C4-2B (cell line): ENCODE measurements at regions not wholly inside any gene's neighbourhood (a gene's known extent, or its start where the extent isn't known, plus 50 kb on each side); places are given as distances from the start of the nearest gene placed in this dataset.

ENCODE experiments used
- H3K27ac ChIP-seq: fragments of 450-650 bp; 2 replicates; pipeline ENCODE4 v1.5.1; 2017
- CTCF ChIP-seq: fragments of 450-650 bp; conservative IDR thresholded peaks from 2 replicates; pipeline ENCODE4 v1.5.1; 2017; ENCODE audit warnings: mild to moderate bottlenecking
- ZFX ChIP-seq: fragments of 450-650 bp; IDR thresholded peaks from 2 replicates; pipeline ENCODE4 v1.6.1; 2017

- TF ChIP-seq ZFX (no peak), CTCF (no peak)
- no peak overlapping the region for H3K27ac ChIP-seq
These were observed 521.3 kb upstream of the ZFP42 start for GRCh38 chr4:187474238-187474637.

- H3K27ac ChIP-seq, result no peak overlapping the region
- no peak for TF ChIP-seq CTCF
- no peak for TF ChIP-seq ZFX
These were observed 519.7 kb upstream of the ZFP42 start for GRCh38 chr4:187475901-187476300.

GRCh38 chr4:187477224-187477623 is 518.3 kb upstream of the ZFP42 start:
- TF ChIP-seq ZFX, result no peak
- no peak for TF ChIP-seq CTCF
- no peak overlapping the region for H3K27ac ChIP-seq

GRCh38 chr4:187478292-187479140 is 517.1 kb upstream of the ZFP42 start:
- TF ChIP-seq CTCF, result no peak
- no peak for TF ChIP-seq ZFX
- H3K27ac ChIP-seq, result peak overlapping the region; percentile 27

- TF ChIP-seq CTCF (no peak), ZFX (no peak)
- peak overlapping the region; percentile 35; the same call in 1 of the 2 replicates for H3K27ac ChIP-seq
These were observed 516.1 kb upstream of the ZFP42 start for GRCh38 chr4:187479511-187479910.

- TF ChIP-seq CTCF (no peak), ZFX (no peak)
These were observed 515.1 kb upstream of the ZFP42 start for GRCh38 chr4:187480146-187481145.

GRCh38 chr4:187484186-187484585 is 511.4 kb upstream of the ZFP42 start:
- TF ChIP-seq CTCF (no peak), ZFX (no peak)

More at GRCh38 chr4:187480146-187481145, 515.1 kb upstream of the ZFP42 start:
- H3K27ac ChIP-seq, result peak overlapping the region; percentile 35

More at GRCh38 chr4:187484186-187484585, 511.4 kb upstream of the ZFP42 start:
- H3K27ac ChIP-seq, result no peak overlapping the region
